ENCODE measurements at regions not wholly inside any gene's neighbourhood (a gene's known extent, or its start where the extent isn't known, plus 50 kb on each side); places are given as distances from the start of the nearest gene placed in this dataset.
A peak's percentile ranks its signal among the peaks of the same experiment; 100 is the strongest.

- H3K4me3 ChIP-seq (ENCODE audit: low read depth, low read length) = no peak overlapping the region
- in situ Hi-C loops (cut with HindIII; ENCODE audit: low sequenced_read_pairs) = no loop called here
- TF ChIP-seq, protein P1, sequence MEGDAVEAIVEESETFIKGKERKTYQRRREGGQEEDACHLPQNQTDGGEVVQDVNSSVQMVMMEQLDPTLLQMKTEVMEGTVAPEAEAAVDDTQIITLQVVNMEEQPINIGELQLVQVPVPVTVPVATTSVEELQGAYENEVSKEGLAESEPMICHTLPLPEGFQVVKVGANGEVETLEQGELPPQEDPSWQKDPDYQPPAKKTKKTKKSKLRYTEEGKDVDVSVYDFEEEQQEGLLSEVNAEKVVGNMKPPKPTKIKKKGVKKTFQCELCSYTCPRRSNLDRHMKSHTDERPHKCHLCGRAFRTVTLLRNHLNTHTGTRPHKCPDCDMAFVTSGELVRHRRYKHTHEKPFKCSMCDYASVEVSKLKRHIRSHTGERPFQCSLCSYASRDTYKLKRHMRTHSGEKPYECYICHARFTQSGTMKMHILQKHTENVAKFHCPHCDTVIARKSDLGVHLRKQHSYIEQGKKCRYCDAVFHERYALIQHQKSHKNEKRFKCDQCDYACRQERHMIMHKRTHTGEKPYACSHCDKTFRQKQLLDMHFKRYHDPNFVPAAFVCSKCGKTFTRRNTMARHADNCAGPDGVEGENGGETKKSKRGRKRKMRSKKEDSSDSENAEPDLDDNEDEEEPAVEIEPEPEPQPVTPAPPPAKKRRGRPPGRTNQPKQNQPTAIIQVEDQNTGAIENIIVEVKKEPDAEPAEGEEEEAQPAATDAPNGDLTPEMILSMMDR (IDR thresholded peaks at IDR 0.05; ENCODE audit: low read depth, low read length, missing control alignments) = no peak
- DNase-seq (ENCODE audit: low read depth) = no peak
These were observed 127.3 kb downstream of the RAP2B start for GRCh38 chr3:153289334-153289808.

GRCh38 chr3:153290268-153291015 is 128.4 kb downstream of the RAP2B start:
- no peak for DNase-seq (ENCODE audit: low read depth)
- in situ Hi-C loops (cut with HindIII; ENCODE audit: low sequenced_read_pairs) = no loop called here
- TF ChIP-seq, protein P1 (IDR thresholded peaks at IDR 0.05; ENCODE audit: low read depth, low read length, missing control alignments) = peak; percentile 22
- no peak overlapping the region for H3K4me3 ChIP-seq (ENCODE audit: low read depth, low read length)

DNA sequence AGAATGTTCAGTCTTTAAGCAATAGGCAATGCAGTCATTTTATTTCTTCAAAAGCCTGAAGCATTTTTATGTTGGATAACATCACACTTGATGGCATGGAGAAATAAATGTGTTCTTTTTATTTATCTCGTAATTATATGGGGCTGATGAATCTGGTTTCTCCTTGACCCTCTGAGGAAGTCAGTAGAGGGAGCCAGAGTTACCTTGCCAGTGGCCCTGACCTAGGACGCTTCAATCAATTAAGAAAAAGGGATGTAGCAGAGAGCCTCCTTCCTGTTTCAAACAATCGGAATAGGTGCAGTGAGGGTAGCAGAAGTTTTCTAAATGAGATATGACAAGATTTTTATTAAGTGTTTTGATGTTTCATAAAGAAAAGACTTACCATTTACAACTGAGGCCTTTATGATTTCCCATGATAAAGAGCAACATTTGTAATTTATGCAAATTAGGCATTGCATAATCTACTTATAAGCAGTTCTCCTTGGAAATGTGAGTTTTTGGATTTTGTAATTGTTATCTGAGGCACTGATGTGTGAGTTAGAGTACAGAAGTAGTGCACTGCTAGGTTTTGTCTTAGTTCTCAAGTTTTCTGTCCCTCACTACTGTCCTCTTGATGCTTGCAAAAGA is 129.1 kb downstream of the RAP2B start:
- TF ChIP-seq, protein P1 (IDR thresholded peaks at IDR 0.05; ENCODE audit: low read depth, low read length, missing control alignments) = peak; percentile 61
- H3K4me3 ChIP-seq (ENCODE audit: low read depth, low read length) = no peak overlapping the region
- in situ Hi-C loops (cut with HindIII; ENCODE audit: low sequenced_read_pairs) = no loop called here
- no peak for DNase-seq (ENCODE audit: low read depth)

DNA sequence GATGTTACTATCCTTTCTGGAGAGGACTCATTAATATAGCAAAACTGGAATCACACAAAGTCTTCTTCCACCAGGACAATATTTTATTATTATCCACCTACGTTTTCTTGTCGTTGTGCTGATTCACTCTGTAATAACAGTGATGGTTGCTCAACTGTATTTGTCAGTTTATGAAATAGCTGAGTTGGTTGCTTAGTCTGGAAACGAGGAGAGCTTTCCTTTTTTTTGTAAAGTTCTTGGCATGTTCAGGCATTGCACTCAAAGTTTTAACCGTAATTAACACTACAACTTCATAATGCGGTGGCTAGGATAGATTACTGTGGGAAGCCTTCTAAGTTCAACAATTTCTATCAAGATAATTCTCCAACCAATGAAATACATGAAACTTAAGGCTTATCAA is 131.2 kb downstream of the RAP2B start:
- H3K4me3 ChIP-seq (ENCODE audit: low read depth, low read length) = no peak overlapping the region
- TF ChIP-seq, protein P1 (IDR thresholded peaks at IDR 0.05; ENCODE audit: low read depth, low read length, missing control alignments) = no peak
- in situ Hi-C loops (cut with HindIII; ENCODE audit: low sequenced_read_pairs) = no loop called here
- DNase-seq (ENCODE audit: low read depth) = no peak

GRCh38 chr3:153295901-153296300 is 133.9 kb downstream of the RAP2B start:
- H3K4me3 ChIP-seq (ENCODE audit: low read depth, low read length) = no peak overlapping the region
- DNase-seq (ENCODE audit: low read depth) = no peak
- TF ChIP-seq, protein P1 (IDR thresholded peaks at IDR 0.05; ENCODE audit: low read depth, low read length, missing control alignments) = no peak
- in situ Hi-C loops (cut with HindIII; ENCODE audit: low sequenced_read_pairs) = no loop called here

GRCh38 chr3:153305189-153305588 is 143.2 kb downstream of the RAP2B start:
- DNase-seq (ENCODE audit: low read depth) = no peak
- no peak overlapping the region for H3K4me3 ChIP-seq (ENCODE audit: low read depth, low read length)
- in situ Hi-C loops (cut with HindIII; ENCODE audit: low sequenced_read_pairs) = no loop called here
- TF ChIP-seq, protein P1 (IDR thresholded peaks at IDR 0.05; ENCODE audit: low read depth, low read length, missing control alignments) = no peak

All from astrocyte of the cerebellum (primary cell).